ENCODE measurements at regions not wholly inside any gene's neighbourhood (a gene's known extent, or its start where the extent isn't known, plus 50 kb on each side); places are given as distances from the start of the nearest gene placed in this dataset.

DNA sequence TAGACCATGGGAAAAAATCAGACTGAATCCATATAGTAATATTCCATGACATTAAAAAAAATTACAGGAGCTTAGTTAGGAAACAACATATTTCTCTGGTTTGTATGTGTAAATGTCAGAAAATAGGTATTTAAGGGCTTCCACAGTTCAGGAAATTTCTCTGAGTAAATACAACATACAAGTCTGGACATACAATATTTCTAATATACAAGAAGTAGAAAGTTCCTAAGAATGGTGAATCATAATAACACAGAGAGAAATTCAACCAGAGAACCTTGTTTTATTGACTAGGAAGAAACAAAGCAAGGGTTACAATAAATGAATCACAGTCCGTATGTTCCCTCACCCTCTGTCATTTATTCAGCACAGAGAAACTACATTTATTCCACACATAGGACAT is 532.7 kb upstream of the FAT3 start:
- no TSS peak for BruUV-seq (replicated peaks)
- no peaks in the 10 kb centered on the region for H3K4me1 ChIP-seq (ENCODE audit: control insufficient read depth, insufficient read depth, low read length)
- no peak overlapping the region for H3K27ac ChIP-seq (ENCODE audit: insufficient read depth, low read length)
- H2AK9ac ChIP-seq (replicated peaks; ENCODE audit: low read depth, low read length, poor library complexity): no peak overlapping the region
- ATAC-seq (ENCODE audit: low read depth) (no peak), DNase-seq (no peak)
- no peak overlapping the region for H4K91ac ChIP-seq (ENCODE audit: insufficient read depth, low read depth, low read length)
- in situ Hi-C loops (cut with MboI; ENCODE audit: low sequenced_read_pairs) (no loop called here), dilution Hi-C loops (cut with HindIII; ENCODE audit: low sequenced_read_pairs, unreplicated experiment) (no loop called here), intact Hi-C loops (cut with micrococcal nuclease) (no loop called here)
- no peak overlapping the region for H2BK120ac ChIP-seq (ENCODE audit: low read depth, low read length)
- H2BK15ac ChIP-seq (ENCODE audit: low read depth, low read length): no peak overlapping the region
- no peak overlapping the region for H3K9ac ChIP-seq (ENCODE audit: low read depth, low read length)
- H3K4me2 ChIP-seq (ENCODE audit: low read depth, low read length): no peak overlapping the region
- no peak overlapping the region for H3K4me3 ChIP-seq (ENCODE audit: insufficient read depth, low read depth, low read length)
- H3K9me3 ChIP-seq (ENCODE audit: control insufficient read depth, insufficient read depth, low read length): no peaks in the 10 kb centered on the region
- H4K8ac ChIP-seq (ENCODE audit: low read depth in 2 of 2, low read length in 2 of 2): no peak overlapping the region
- no peak overlapping the region for H3K4ac ChIP-seq (ENCODE audit: low read depth, low read length)
- H3K23ac ChIP-seq (ENCODE audit: low read depth, low read length): no peak overlapping the region
- no peak overlapping the region for H2BK20ac ChIP-seq (ENCODE audit: low read depth, low read length)
- H3K9me1 ChIP-seq (ENCODE audit: insufficient read depth, low read length): no peaks in the 10 kb centered on the region
- H3K27me3 ChIP-seq (ENCODE audit: control insufficient read depth, insufficient read depth, low read length): no peaks in the 10 kb centered on the region
- no peak for TF ChIP-seq SMC3 (IDR thresholded peaks at IDR 0.05; ENCODE audit: low read depth, low read length)
- no peak for TF ChIP-seq CTCF (conservative IDR thresholded peaks at IDR 0.05; ENCODE audit: low read depth, low read length)
- TF ChIP-seq MXI1 (IDR thresholded peaks at IDR 0.05; ENCODE audit: borderline replicate concordance, low read depth, low read length): no peak
- TF ChIP-seq FOS (IDR thresholded peaks at IDR 0.05; ENCODE audit: low read depth, low read length): no peak
- TF ChIP-seq NFE2L2 (IDR thresholded peaks at IDR 0.05; ENCODE audit: low read depth, low read length): no peak
- no peak for TF ChIP-seq MAFK (IDR thresholded peaks at IDR 0.05; ENCODE audit: low read depth, low read length)
- TF ChIP-seq, protein P1, sequence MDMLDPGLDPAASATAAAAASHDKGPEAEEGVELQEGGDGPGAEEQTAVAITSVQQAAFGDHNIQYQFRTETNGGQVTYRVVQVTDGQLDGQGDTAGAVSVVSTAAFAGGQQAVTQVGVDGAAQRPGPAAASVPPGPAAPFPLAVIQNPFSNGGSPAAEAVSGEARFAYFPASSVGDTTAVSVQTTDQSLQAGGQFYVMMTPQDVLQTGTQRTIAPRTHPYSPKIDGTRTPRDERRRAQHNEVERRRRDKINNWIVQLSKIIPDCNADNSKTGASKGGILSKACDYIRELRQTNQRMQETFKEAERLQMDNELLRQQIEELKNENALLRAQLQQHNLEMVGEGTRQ (IDR thresholded peaks at IDR 0.05; ENCODE audit: low read depth, low read length): no peak
- TF ChIP-seq BHLHE40 (IDR thresholded peaks at IDR 0.05; ENCODE audit: low read depth, low read length): no peak
- TF ChIP-seq POLR2A (IDR thresholded peaks at IDR 0.05; ENCODE audit: low read depth, low read length): no peak
- TF ChIP-seq CHD1 (IDR thresholded peaks at IDR 0.05; ENCODE audit: low read depth, low read length): no peak
- no peak for TF ChIP-seq RFX5 (IDR thresholded peaks at IDR 0.05; ENCODE audit: low read depth, low read length)
- TF ChIP-seq RAD21 (IDR thresholded peaks at IDR 0.05; ENCODE audit: low read length): no peak
- TF ChIP-seq CEBPB (IDR thresholded peaks at IDR 0.05; ENCODE audit: low read depth, low read length): no peak
- TF ChIP-seq RCOR1 (IDR thresholded peaks at IDR 0.05; ENCODE audit: insufficient replicate concordance, low read length): no peak
- no peak for TF ChIP-seq ELK1 (IDR thresholded peaks at IDR 0.05; ENCODE audit: borderline replicate concordance, low read depth, low read length)
- TF ChIP-seq MAZ (IDR thresholded peaks at IDR 0.05; ENCODE audit: borderline replicate concordance, low read depth, low read length): no peak
- no peak overlapping the region for H3K18ac ChIP-seq (ENCODE audit: low read depth, low read length)
- no peaks in the 10 kb centered on the region for H4K20me1 ChIP-seq (ENCODE audit: insufficient read depth, low read length)
- no peaks in the 10 kb centered on the region for H3K36me3 ChIP-seq (ENCODE audit: control insufficient read depth, insufficient read depth, low read length)
- ChIA-PET CTCF (no interaction called here), POLR2A (ENCODE audit: unreplicated experiment) (no interaction called here)
- no peak overlapping the region for H3K56ac ChIP-seq (ENCODE audit: extremely low read depth, insufficient read depth, low read length)
- H4K5ac ChIP-seq (ENCODE audit: low read depth, low read length): no peak overlapping the region
- no peak overlapping the region for H2BK5ac ChIP-seq (ENCODE audit: low read depth, low read length, poor library complexity, severe bottlenecking)
- no peak overlapping the region for H2AFZ ChIP-seq (replicated peaks; ENCODE audit: low read length, poor library complexity)
- no peak overlapping the region for H2AK5ac ChIP-seq (ENCODE audit: low read depth, low read length)
- no CpG with 5 or more reads among the region's 1 CpG for WGBS, 2 experiments (ENCODE audit: extremely low coverage in 2 of 2, insufficient read length in 1 of 2)
- H3K79me1 ChIP-seq (ENCODE audit: low read depth in 1 of 2, low read length in 2 of 2): no peaks in the 10 kb centered on the region
- no peak overlapping the region for H3K14ac ChIP-seq (replicated peaks; ENCODE audit: low read depth, low read length)

Measured in IMR-90 (cell line).